Activated CD8-positive, alpha-beta T cell treated with anti-CD3 and anti-CD28 coated beads, Interleukin-2, amount 10 ng/mL, durations not matched to agents 7 days and 5 days (primary cell): ENCODE measurements at regions not wholly inside any gene's neighbourhood (a gene's known extent, or its start where the extent isn't known, plus 50 kb on each side); places are given as distances from the start of the nearest gene placed in this dataset.

Experiments
- ATAC-seq: fragments of 150-1000 bp; cut with Tn5 transposase; one replicate; pipeline ENCODE4 v1.10.0; 2021; ENCODE audit warnings: moderate library complexity
- CTCF ChIA-PET: fragments of 350-600 bp; sonication (Branson Sonifier 250); formaldehyde crosslinking; loops from one replicate; lab custom pipeline; 2021; ENCODE audit warnings: antibody characterized with exemption; lab: Charles Lee
- POLR2A ChIA-PET: fragments of 350-600 bp; sonication (Branson Sonifier 250); formaldehyde crosslinking; loops from one replicate; lab custom pipeline; 2021; ENCODE audit warnings: antibody characterized with exemption; lab: Charles Lee
- DNase-seq: peaks from one replicate; pipeline ENCODE4 v3.0.0-alpha.2; 2020
- H3K27ac Mint-ChIP-seq: one replicate; pipeline ENCODE4 v1.8.0; 2021; ENCODE audit warnings: mild to moderate bottlenecking, mixed read lengths
- H3K27me3 Mint-ChIP-seq: one replicate; pipeline ENCODE4 v1.8.0; 2021; ENCODE audit warnings: low read depth, mixed read lengths
- H3K36me3 Mint-ChIP-seq: one replicate; pipeline ENCODE4 v1.8.0; 2021; ENCODE audit warnings: low read depth, mixed read lengths
- H3K4me1 Mint-ChIP-seq: one replicate; pipeline ENCODE4 v1.8.0; 2021; ENCODE audit warnings: low read depth, mixed read lengths
- H3K4me3 Mint-ChIP-seq: one replicate; pipeline ENCODE4 v1.8.0; 2021; ENCODE audit warnings: mild to moderate bottlenecking, mixed read lengths
- H3K9me3 Mint-ChIP-seq: one replicate; pipeline ENCODE4 v1.8.0; 2022; ENCODE audit warnings: mixed read lengths; ENCODE audit not compliant: insufficient read depth

DNA sequence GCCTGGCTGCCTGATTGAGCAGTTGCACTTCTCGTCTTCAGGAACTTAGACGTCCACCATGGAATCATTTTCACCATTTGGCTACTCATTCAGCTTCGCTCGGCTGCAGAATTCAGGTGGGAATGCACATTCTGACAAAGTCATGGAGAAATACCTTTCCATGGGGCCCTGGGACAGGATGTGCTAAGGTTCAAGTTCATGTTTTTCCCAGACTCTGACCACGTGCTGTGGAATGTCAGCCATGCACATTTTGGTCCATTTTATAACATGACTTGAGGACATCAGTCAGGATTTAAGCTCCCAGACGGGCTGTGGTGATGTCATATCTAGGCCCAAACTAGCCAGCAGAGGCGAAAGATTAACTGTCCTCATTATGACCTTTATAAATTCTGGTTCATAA lies 205.3 kb downstream of the TBXT start:
- ATAC-seq (no peak), DNase-seq (no peak)
- ChIA-PET CTCF (no interaction called here), POLR2A (no interaction called here)
- Mint-ChIP-seq H3K27ac (no peak overlapping the region), H3K9me3 (no peaks in the 10 kb centered on the region), H3K4me3 (no peak overlapping the region), H3K4me1 (no peaks in the 10 kb centered on the region), H3K27me3 (no peaks in the 10 kb centered on the region), H3K36me3 (no peaks in the 10 kb centered on the region)

GRCh38 chr6:165961233-165961632 lies 206.4 kb downstream of the TBXT start:
- ChIA-PET CTCF (no interaction called here), POLR2A (no interaction called here)
- H3K27ac Mint-ChIP-seq, result no peak overlapping the region
- no peak for DNase-seq
- H3K36me3 Mint-ChIP-seq, result no peaks in the 10 kb centered on the region
- ATAC-seq, result no peak
- no peak overlapping the region for H3K4me3 Mint-ChIP-seq
- H3K4me1 Mint-ChIP-seq, result no peaks in the 10 kb centered on the region
- H3K9me3 Mint-ChIP-seq, result no peaks in the 10 kb centered on the region
- H3K27me3 Mint-ChIP-seq, result no peaks in the 10 kb centered on the region

DNA sequence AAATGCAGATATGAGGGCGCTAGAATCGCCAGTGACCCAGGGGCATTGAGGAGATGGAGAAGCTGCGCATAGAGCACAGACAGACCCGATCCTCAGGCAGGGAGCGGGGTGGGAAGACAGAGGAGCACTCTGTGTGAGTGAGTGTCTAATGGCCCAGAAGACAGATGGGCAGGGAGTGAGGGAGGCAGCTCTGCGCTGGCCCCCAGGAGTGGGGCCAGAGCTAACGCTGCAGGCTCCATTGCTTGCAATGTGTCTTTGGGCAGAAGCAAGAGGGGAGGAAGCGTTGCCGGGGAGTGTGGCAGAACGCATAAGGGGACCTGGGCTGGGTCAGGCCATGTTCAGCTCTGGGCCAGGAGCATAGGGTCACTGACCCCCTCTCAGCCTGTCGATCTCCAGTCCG lies 207.0 kb downstream of the TBXT start:
- H3K4me3 Mint-ChIP-seq, result no peak overlapping the region
- H3K9me3 Mint-ChIP-seq, result no peaks in the 10 kb centered on the region
- H3K27ac Mint-ChIP-seq, result no peak overlapping the region
- no peaks in the 10 kb centered on the region for H3K36me3 Mint-ChIP-seq
- H3K4me1 Mint-ChIP-seq, result no peaks in the 10 kb centered on the region
- ATAC-seq (no peak), DNase-seq (no peak)
- ChIA-PET CTCF (no interaction called here), POLR2A (no interaction called here)
- H3K27me3 Mint-ChIP-seq, result no peaks in the 10 kb centered on the region

- POLR2A ChIA-PET, result no interaction called here
- no peak overlapping the region for H3K4me3 Mint-ChIP-seq
- no peaks in the 10 kb centered on the region for H3K27me3 Mint-ChIP-seq
- no peak overlapping the region for H3K27ac Mint-ChIP-seq
- no peak for ATAC-seq
- H3K9me3 Mint-ChIP-seq, result no peaks in the 10 kb centered on the region
- H3K36me3 Mint-ChIP-seq, result no peaks in the 10 kb centered on the region
- CTCF ChIA-PET, result interaction anchor here (1.5 kb wide), 1 partner anchor 146 kb away, joined by 3 read pairs; no protein-coding TSS in a partner anchor
- no peaks in the 10 kb centered on the region for H3K4me1 Mint-ChIP-seq
- DNase-seq, result no peak
These were observed 208.0 kb downstream of the TBXT start for GRCh38 chr6:165959627-165960026.

- ATAC-seq (no peak), DNase-seq (no peak)
- H3K27ac Mint-ChIP-seq, result no peak overlapping the region
- no peaks in the 10 kb centered on the region for H3K4me1 Mint-ChIP-seq
- POLR2A ChIA-PET, result no interaction called here
- H3K4me3 Mint-ChIP-seq, result no peak overlapping the region
- H3K9me3 Mint-ChIP-seq, result no peaks in the 10 kb centered on the region
- CTCF ChIA-PET, result no interaction called here
- no peaks in the 10 kb centered on the region for H3K36me3 Mint-ChIP-seq
- no peaks in the 10 kb centered on the region for H3K27me3 Mint-ChIP-seq
These were observed 210.8 kb downstream of the TBXT start for GRCh38 chr6:165956874-165957273.

DNA sequence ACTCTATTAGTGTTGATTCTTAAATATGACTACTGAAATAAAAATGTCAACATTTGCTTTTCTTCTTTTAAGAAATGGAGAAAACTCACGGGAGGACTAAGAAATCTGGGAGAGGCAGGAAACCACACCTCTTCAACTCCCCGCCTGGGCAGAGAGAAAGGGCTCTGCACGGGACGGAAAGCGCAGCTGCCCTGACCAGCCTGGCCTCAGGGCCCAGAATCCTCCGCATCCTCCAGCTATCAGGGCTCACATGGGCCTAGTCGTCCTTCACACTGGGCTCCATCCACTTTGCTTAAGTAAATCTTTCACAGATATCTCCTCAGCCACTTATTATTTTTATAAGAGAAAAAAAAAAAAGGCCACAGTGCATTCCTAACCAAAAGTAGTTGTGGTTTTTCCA lies 215.1 kb downstream of the TBXT start:
- Mint-ChIP-seq H3K9me3 (no peaks in the 10 kb centered on the region), H3K27ac (no peak overlapping the region), H3K27me3 (peaks cover 5% of the 10 kb centered on the region), H3K4me1 (no peaks in the 10 kb centered on the region), H3K36me3 (no peaks in the 10 kb centered on the region), H3K4me3 (no peak overlapping the region)
- POLR2A ChIA-PET, result no interaction called here
- no peak for ATAC-seq
- CTCF ChIA-PET, result no interaction called here
- no peak for DNase-seq

DNA sequence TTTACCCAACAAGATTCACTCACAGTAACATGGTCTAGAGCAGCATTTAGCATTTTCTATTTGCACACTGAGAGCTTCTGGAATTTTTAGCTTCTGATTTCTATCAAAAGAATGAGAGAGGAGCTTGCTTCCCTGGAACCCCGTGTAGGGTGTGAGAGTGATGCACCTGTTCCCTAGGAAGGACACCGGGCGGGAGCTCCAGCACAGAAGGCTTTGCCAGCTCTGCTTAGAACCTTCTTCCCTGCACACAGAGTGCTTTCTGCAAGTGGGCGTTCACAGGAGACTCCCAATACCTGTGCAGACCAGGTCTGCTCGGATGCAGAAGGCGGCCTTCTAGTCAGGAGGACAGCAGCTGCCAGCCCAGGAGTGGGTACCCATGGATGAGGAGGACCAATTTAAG lies 217.3 kb downstream of the TBXT start:
- CTCF ChIA-PET, result no interaction called here
- Mint-ChIP-seq H3K27me3 (peaks cover 5% of the 10 kb centered on the region), H3K9me3 (no peaks in the 10 kb centered on the region), H3K27ac (no peak overlapping the region), H3K4me1 (no peaks in the 10 kb centered on the region), H3K36me3 (no peaks in the 10 kb centered on the region), H3K4me3 (no peak overlapping the region)
- ATAC-seq, result no peak
- POLR2A ChIA-PET, result no interaction called here
- DNase-seq, result no peak

- Mint-ChIP-seq H3K27me3 (peaks cover 5% of the 10 kb centered on the region), H3K27ac (no peak overlapping the region), H3K4me3 (no peak overlapping the region), H3K9me3 (no peaks in the 10 kb centered on the region), H3K36me3 (no peaks in the 10 kb centered on the region), H3K4me1 (no peaks in the 10 kb centered on the region)
- ChIA-PET CTCF (no interaction called here), POLR2A (no interaction called here)
- DNase-seq (no peak), ATAC-seq (no peak)
These were observed 218.3 kb downstream of the TBXT start for GRCh38 chr6:165949324-165949723.

- Mint-ChIP-seq H3K4me3 (no peak overlapping the region), H3K27me3 (no peaks in the 10 kb centered on the region), H3K36me3 (no peaks in the 10 kb centered on the region), H3K9me3 (no peaks in the 10 kb centered on the region), H3K27ac (no peak overlapping the region), H3K4me1 (no peaks in the 10 kb centered on the region)
- ATAC-seq (no peak), DNase-seq (no peak)
- ChIA-PET CTCF (no interaction called here), POLR2A (no interaction called here)
These were observed 223.6 kb downstream of the TBXT start for GRCh38 chr6:165944002-165944466.

DNA sequence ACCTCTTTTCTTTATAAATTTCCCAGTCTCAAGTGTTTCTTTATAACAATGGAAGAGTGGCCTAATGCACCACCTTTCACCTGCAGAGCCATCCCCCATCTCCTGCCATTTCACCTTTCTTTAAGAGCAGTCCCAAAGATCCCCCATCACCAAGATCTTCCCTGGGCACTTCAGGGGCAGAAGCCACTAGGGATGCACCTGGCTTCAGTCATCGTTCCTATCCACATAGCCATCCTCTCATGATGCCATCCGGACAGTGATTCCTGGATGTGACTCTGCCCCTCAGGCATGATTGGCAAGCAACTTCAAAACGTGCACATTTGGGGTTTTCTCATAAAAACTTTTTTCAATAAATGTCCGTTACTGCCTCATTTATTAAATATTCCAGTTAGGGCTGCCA lies 225.9 kb downstream of the TBXT start:
- H3K4me1 Mint-ChIP-seq, result no peaks in the 10 kb centered on the region
- no peaks in the 10 kb centered on the region for H3K9me3 Mint-ChIP-seq
- no peaks in the 10 kb centered on the region for H3K36me3 Mint-ChIP-seq
- no peak overlapping the region for H3K27ac Mint-ChIP-seq
- H3K27me3 Mint-ChIP-seq, result no peaks in the 10 kb centered on the region
- no peak overlapping the region for H3K4me3 Mint-ChIP-seq
- DNase-seq (no peak), ATAC-seq (no peak)
- POLR2A ChIA-PET, result no interaction called here
- CTCF ChIA-PET, result no interaction called here

DNA sequence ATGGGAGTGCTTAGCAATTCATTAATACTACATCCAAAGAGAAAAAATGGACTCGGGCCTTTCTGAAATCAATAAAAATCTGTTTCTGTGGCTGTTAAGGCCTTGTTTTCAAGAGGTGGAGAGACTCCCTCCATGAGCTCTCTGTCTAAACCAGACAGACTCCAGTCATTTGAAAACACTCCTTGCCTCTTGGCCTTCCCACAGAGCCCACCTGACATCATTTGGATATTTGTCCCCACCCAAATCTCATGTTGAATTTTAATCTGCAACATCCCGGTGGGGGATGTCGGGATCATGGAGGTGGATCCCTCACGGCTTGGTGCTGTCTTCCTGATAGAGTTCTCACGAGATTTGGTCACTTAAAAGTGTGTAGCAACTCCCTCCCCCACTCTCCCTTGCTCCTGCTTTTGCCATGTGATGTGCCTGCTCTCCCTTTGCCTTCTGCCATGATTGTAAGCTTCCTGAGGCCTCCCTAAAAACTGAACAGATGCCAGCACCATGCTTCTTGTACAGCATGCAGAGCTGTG lies 226.3 kb downstream of the TBXT start:
- H3K4me1 Mint-ChIP-seq, result no peaks in the 10 kb centered on the region
- no peaks in the 10 kb centered on the region for H3K36me3 Mint-ChIP-seq
- POLR2A ChIA-PET, result no interaction called here
- no peaks in the 10 kb centered on the region for H3K9me3 Mint-ChIP-seq
- ATAC-seq (no peak), DNase-seq (no peak)
- CTCF ChIA-PET, result no interaction called here
- H3K27ac Mint-ChIP-seq, result no peak overlapping the region
- H3K27me3 Mint-ChIP-seq, result no peaks in the 10 kb centered on the region
- no peak overlapping the region for H3K4me3 Mint-ChIP-seq

- no peak overlapping the region for H3K27ac Mint-ChIP-seq
These were observed 227.3 kb downstream of the TBXT start for GRCh38 chr6:165940366-165940765.

DNA sequence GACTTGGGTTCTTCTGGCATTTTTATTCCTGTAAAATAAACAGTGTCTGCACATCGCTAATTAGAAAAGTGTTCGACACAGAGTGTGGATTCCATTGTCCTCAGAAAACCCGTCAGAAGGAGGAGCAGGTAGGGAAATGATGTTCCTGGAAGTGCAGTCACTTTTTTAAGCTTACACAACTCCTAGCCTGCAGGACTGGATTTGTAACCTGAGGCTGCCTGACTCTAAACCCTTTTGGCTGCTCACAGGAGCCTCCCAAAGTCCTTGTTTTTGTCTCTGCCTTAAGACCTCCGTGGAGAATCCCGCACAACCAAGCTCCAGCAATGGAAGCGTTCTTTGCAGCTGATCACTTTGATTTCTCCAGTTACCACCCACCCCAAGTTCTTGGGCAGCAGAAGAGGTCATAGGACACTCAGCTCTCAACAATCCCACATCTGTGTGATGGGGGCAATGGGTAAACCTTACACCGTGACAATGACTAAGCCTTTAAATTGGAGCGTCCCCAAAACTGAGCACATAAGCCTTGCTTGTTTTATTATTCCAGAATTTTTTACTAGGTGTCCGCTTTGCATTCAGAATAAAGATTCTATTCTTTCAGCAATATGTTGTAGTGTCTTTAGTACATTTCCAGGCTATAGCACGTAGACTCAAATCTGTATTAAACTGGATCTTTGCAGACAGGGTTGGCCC lies 227.9 kb downstream of the TBXT start:
- peaks cover 4% of the 10 kb centered on the region for H3K27me3 Mint-ChIP-seq
- ChIA-PET POLR2A (no interaction called here), CTCF (no interaction called here)
- no peak for DNase-seq
- no peak for ATAC-seq
- H3K4me1 Mint-ChIP-seq, result no peaks in the 10 kb centered on the region
- H3K27ac Mint-ChIP-seq, result no peak overlapping the region
- H3K36me3 Mint-ChIP-seq, result no peaks in the 10 kb centered on the region
- no peak overlapping the region for H3K4me3 Mint-ChIP-seq
- H3K9me3 Mint-ChIP-seq, result no peaks in the 10 kb centered on the region

More at GRCh38 chr6:165940366-165940765, 227.3 kb downstream of the TBXT start:
- ATAC-seq (no peak), DNase-seq (no peak)
- Mint-ChIP-seq H3K27me3 (no peaks in the 10 kb centered on the region), H3K4me1 (no peaks in the 10 kb centered on the region), H3K9me3 (no peaks in the 10 kb centered on the region), H3K4me3 (no peak overlapping the region), H3K36me3 (no peaks in the 10 kb centered on the region)
- POLR2A ChIA-PET, result no interaction called here
- CTCF ChIA-PET, result no interaction called here
